H1 (cell line): ENCODE measurements at regions not wholly inside any gene's neighbourhood (a gene's known extent, or its start where the extent isn't known, plus 50 kb on each side); places are given as distances from the start of the nearest gene placed in this dataset.

ENCODE experiments used
- CTCF ChIA-PET: fragments of 300-600 bp; sonication (Branson Sonifier 250); formaldehyde crosslinking; loops from one replicate; lab custom pipeline; 2021; ENCODE audit not compliant: partially characterized antibody; lab: Charles Lee
- POLR2A ChIA-PET: fragments of 300-600 bp; sonication (Branson Sonifier 250); formaldehyde crosslinking; loops from one replicate; lab custom pipeline; 2021; ENCODE audit warnings: inconsistent platforms; ENCODE audit not compliant: partially characterized antibody; lab: Charles Lee
- DNase-seq, 2 experiments: peaks; one replicate each; pipeline versions ENCODE4 v3.0.0 to v3.0.0-alpha.2; 2010 to 2022; ENCODE audit warnings: low spot score in 2 of 2, low read depth in 1 of 2, mixed read lengths in 1 of 2
- FAIRE-seq: peaks from 2 replicates; lab custom pipeline; 2011; peaks lifted over from hg19 to GRCh38; lab: Jason Lieb, UNC
- H2AFZ ChIP-seq: 2 replicates; pipeline ENCODE4 v1.8.1; 2012; ENCODE audit warnings: low read length, inconsistent platforms
- H2AK5ac ChIP-seq: 2 replicates; pipeline ENCODE4 v1.6.1; 2013; ENCODE audit warnings: low read depth, low read length
- H2BK120ac ChIP-seq: replicated peaks from 2 replicates; pipeline ENCODE3; 2013; ENCODE audit warnings: low read depth, low read length, inconsistent platforms
- H2BK12ac ChIP-seq: 2 replicates; pipeline ENCODE4 v1.6.1; 2013; ENCODE audit warnings: low read depth, low read length
- H2BK15ac ChIP-seq: 2 replicates; pipeline ENCODE4 v1.6.1; 2013; ENCODE audit warnings: low read length
- H2BK20ac ChIP-seq: 2 replicates; pipeline ENCODE4 v1.6.1; 2013; ENCODE audit warnings: low read length
- H2BK5ac ChIP-seq: 2 replicates; pipeline ENCODE4 v1.6.1; 2013; ENCODE audit warnings: low read depth, low read length
- H3K14ac ChIP-seq: 2 replicates; pipeline ENCODE4 v1.6.1; 2013; ENCODE audit warnings: inconsistent platforms; ENCODE audit not compliant: insufficient read length
- H3K18ac ChIP-seq: 2 replicates; pipeline ENCODE4 v1.6.1; 2013; ENCODE audit warnings: low read length; ENCODE audit errors: extremely low read depth
- H3K23ac ChIP-seq: 2 replicates; pipeline ENCODE4 v1.6.1; 2013; ENCODE audit warnings: inconsistent platforms; ENCODE audit not compliant: insufficient read length
- H3K23me2 ChIP-seq: 2 replicates; pipeline ENCODE4 v1.6.1; 2013; ENCODE audit warnings: low read depth, low read length
- H3K27ac ChIP-seq: 2 replicates; pipeline ENCODE4 v1.6.1; 2011; ENCODE audit warnings: low read depth, low read length, inconsistent platforms
- H3K27me3 ChIP-seq, 4 experiments: replicated peaks in 1 of 4; 1 replicate in 1 of 4; 2 replicates in 3 of 4; pipeline versions ENCODE4 v1.6.1 to v1.8.1; 2011 to 2013; ENCODE audit warnings: low read length in 3 of 4, mild to moderate bottlenecking in 3 of 4, inconsistent platforms in 2 of 4, mixed read lengths in 2 of 4, moderate library complexity in 1 of 4; ENCODE audit not compliant: control insufficient read depth in 3 of 4, insufficient read depth in 3 of 4; ENCODE audit errors: extremely low read depth in 1 of 4
- H3K36me3 ChIP-seq, 4 experiments: 2 replicates each; pipeline versions ENCODE4 v1.6.1 to v1.8.1; 2011 to 2013; ENCODE audit warnings: mild to moderate bottlenecking in 4 of 4, low read length in 3 of 4, moderate library complexity in 2 of 4, control low read depth in 1 of 4, inconsistent platforms in 1 of 4; ENCODE audit not compliant: insufficient read depth in 4 of 4, control insufficient read depth in 2 of 4
- H3K4ac ChIP-seq: replicated peaks from 2 replicates; pipeline ENCODE3; 2013; ENCODE audit warnings: low read length, low read depth, mixed read lengths, inconsistent platforms; ENCODE audit not compliant: insufficient read length
- H3K4me1 ChIP-seq, 4 experiments: replicated peaks in 1 of 4; 1 replicate in 1 of 4; 2 replicates in 3 of 4; pipeline versions ENCODE4 v1.6.1 to v1.8.1; 2011 to 2013; ENCODE audit warnings: low read length in 3 of 4, inconsistent platforms in 2 of 4, mixed read lengths in 1 of 4; ENCODE audit not compliant: insufficient read depth in 4 of 4, control insufficient read depth in 3 of 4
- H3K4me2 ChIP-seq, 2 experiments: 2 replicates each; pipeline versions ENCODE4 v1.6.1 to v1.8.1; 2011 to 2013; ENCODE audit warnings: low read depth in 2 of 2, low read length in 2 of 2, control low read depth in 1 of 2, inconsistent platforms in 1 of 2, mild to moderate bottlenecking in 1 of 2; ENCODE audit not compliant: insufficient read depth in 1 of 2
- H3K4me3 ChIP-seq, 4 experiments: fragments of 200-600, 300-600 bp in 1 of 4; sonication (generic), shearing (Covaris generic), sonication (Bioruptor Twin) in 1 of 4; 2 replicates each; pipeline versions ENCODE4 v1.5.1 to v1.8.1; 2011 to 2016; ENCODE audit warnings: low read length in 4 of 4, low read depth in 3 of 4, control low read depth in 2 of 4, inconsistent platforms in 2 of 4, mild to moderate bottlenecking in 2 of 4, mixed read lengths in 1 of 4, moderate library complexity in 1 of 4; ENCODE audit not compliant: insufficient read depth in 2 of 4; ENCODE audit errors: extremely low read depth in 1 of 4
- H3K56ac ChIP-seq: replicated peaks from 2 replicates; pipeline ENCODE3; 2013; ENCODE audit warnings: low read depth, mild to moderate bottlenecking, mixed read lengths, low read length, inconsistent platforms; ENCODE audit not compliant: insufficient read length
- H3K79me1 ChIP-seq: 2 replicates; pipeline ENCODE4 v1.6.1; 2013; ENCODE audit warnings: low read depth, low read length, control low read depth
- H3K79me2 ChIP-seq, 2 experiments: 2 replicates each; pipeline versions ENCODE4 v1.6.1 to v1.8.1; 2012 to 2013; ENCODE audit warnings: low read length in 2 of 2, mild to moderate bottlenecking in 2 of 2, inconsistent platforms in 1 of 2; ENCODE audit not compliant: insufficient read depth in 2 of 2, control insufficient read depth in 1 of 2
- H3K9ac ChIP-seq, 4 experiments: replicated peaks in 1 of 4; 1 replicate in 1 of 4; 2 replicates in 3 of 4; pipeline versions ENCODE4 v1.6.1 to v1.8.1; 2011 to 2013; ENCODE audit warnings: low read depth in 3 of 4, low read length in 3 of 4, control low read depth in 2 of 4, mild to moderate bottlenecking in 2 of 4, moderate library complexity in 2 of 4, inconsistent platforms in 1 of 4; ENCODE audit errors: extremely low read depth in 1 of 4
- H3K9me3 ChIP-seq, 2 experiments: 2 replicates each; pipeline versions ENCODE4 v1.6.1 to v1.8.1; 2012 to 2013; ENCODE audit warnings: mild to moderate bottlenecking in 2 of 2, moderate library complexity in 2 of 2, control low read depth in 1 of 2, inconsistent platforms in 1 of 2, low read depth in 1 of 2, low read length in 1 of 2, mixed read lengths in 1 of 2; ENCODE audit not compliant: insufficient read depth in 2 of 2
- H4K20me1 ChIP-seq, 2 experiments: replicated peaks in 1 of 2; 2 replicates each; pipeline versions ENCODE3 to v1.8.1; 2011 to 2013; ENCODE audit warnings: inconsistent platforms in 2 of 2, low read length in 2 of 2, mild to moderate bottlenecking in 1 of 2; ENCODE audit not compliant: insufficient read depth in 2 of 2, control insufficient read depth in 1 of 2
- H4K5ac ChIP-seq: 2 replicates; pipeline ENCODE4 v1.6.1; 2013; ENCODE audit warnings: low read length, low read depth, mixed read lengths, inconsistent platforms; ENCODE audit not compliant: insufficient read length
- H4K8ac ChIP-seq: 2 replicates; pipeline ENCODE4 v1.8.0; 2013; ENCODE audit warnings: mild to moderate bottlenecking, moderate library complexity, low read length, inconsistent platforms; ENCODE audit not compliant: insufficient read depth; ENCODE audit errors: extremely low read depth
- H4K91ac ChIP-seq: replicated peaks from 2 replicates; pipeline ENCODE3; 2013; ENCODE audit warnings: low read length, mixed read lengths, inconsistent platforms; ENCODE audit not compliant: insufficient read length
- CTBP2 ChIP-seq: IDR thresholded peaks from 2 replicates; pipeline ENCODE4 v1.7.0; 2011; ENCODE audit warnings: borderline replicate concordance, mild to moderate bottlenecking, moderate library complexity, mixed read lengths, low read length; ENCODE audit not compliant: insufficient read depth, insufficient read length
- EP300 ChIP-seq, 2 experiments: IDR thresholded peaks; 1 replicate in 1 of 2; 2 replicates in 1 of 2; pipeline ENCODE4 v1.6.1; 2011 to 2012; ENCODE audit warnings: low read depth in 2 of 2, low read length in 2 of 2, mild to moderate bottlenecking in 2 of 2, borderline replicate concordance in 1 of 2, inconsistent platforms in 1 of 2, moderate library complexity in 1 of 2
- GTF2F1 ChIP-seq: IDR thresholded peaks from 2 replicates; pipeline ENCODE4 v1.6.1; 2012; ENCODE audit warnings: low read depth, low read length, improper control_type of control experiment, borderline replicate concordance
- JUN ChIP-seq: IDR thresholded peaks from 2 replicates; pipeline ENCODE4 v1.6.1; 2011; ENCODE audit warnings: low read depth, mild to moderate bottlenecking, improper control_type of control experiment, low read length
- SIRT6 ChIP-seq: IDR thresholded peaks from one replicate; pipeline ENCODE4 v1.7.1; 2012; ENCODE audit warnings: low read length, inconsistent platforms
- USF2 ChIP-seq: IDR thresholded peaks from 2 replicates; pipeline ENCODE4 v1.6.1; 2011; ENCODE audit warnings: low read length, improper control_type of control experiment
- WGBS, 2 experiments: shearing (Covaris generic) in 1 of 2; methylation state at CpG; one replicate each; pipeline versions ENCODE4 v1.1.6 to v1.1.7; 2013 to 2015; ENCODE audit warnings: low lambda C conversion rate in 2 of 2, mixed read lengths in 2 of 2, inconsistent platforms in 1 of 2, low coverage in 1 of 2, missing lambda C conversion rate in 1 of 2; ENCODE audit not compliant: insufficient replicate concordance in 2 of 2, insufficient coverage in 1 of 2, insufficient read length in 1 of 2; ENCODE audit errors: extremely low coverage in 1 of 2, missing lambda C conversion rate in 1 of 2; 5-methylcytosine and 5-hydroxymethylcytosine counted together

- Histone ChIP-seq H3K4me3 (no peak overlapping the region), H4K20me1 (no peaks in the 10 kb centered on the region), H2AK5ac (no peak overlapping the region), H4K5ac (no peak overlapping the region), H3K4me2 (no peak overlapping the region), H3K9ac (no peak overlapping the region), H3K23me2 (no peaks in the 10 kb centered on the region), H3K18ac (no peak overlapping the region), H3K14ac (no peak overlapping the region), H3K27ac (no peak overlapping the region), H2BK120ac (no peak overlapping the region), H3K23ac (no peak overlapping the region), H3K56ac (no peak overlapping the region), H2BK20ac (no peak overlapping the region), H2AFZ (no peak overlapping the region), H4K8ac (no peak overlapping the region), H3K79me2 (no peaks in the 10 kb centered on the region), H3K4me1 (no peaks in the 10 kb centered on the region), H2BK5ac (no peak overlapping the region), H3K4ac (no peak overlapping the region), H3K79me1 (no peaks in the 10 kb centered on the region), H3K36me3 (peaks cover 0 to 2% (median 0%) of the 10 kb centered on the region in 4 experiments; a peak in 1 of 8 replicates), H3K9me3 (peaks cover 10 to 20% of the 10 kb centered on the region in 2 experiments), H3K27me3 (no peaks in the 10 kb centered on the region), H4K91ac (no peak overlapping the region), H2BK12ac (no peak overlapping the region), H2BK15ac (no peak overlapping the region)
- WGBS, 2 experiments = 88% methylated on average over 4 of the region's 4 CpGs; no CpG with 5 or more reads in 1 of the 2 experiments
- DNase-seq = no peak
- POLR2A ChIA-PET = no interaction called here
- CTCF ChIA-PET = no interaction called here
- TF ChIP-seq USF2 = no peak
- no peak for TF ChIP-seq CTBP2
- TF ChIP-seq GTF2F1 = no peak
- TF ChIP-seq JUN = no peak
- no peak for TF ChIP-seq SIRT6
- TF ChIP-seq EP300 (IDR thresholded peaks at IDR 0.05; ENCODE audit: borderline replicate concordance in 1 of 2, low read depth in 2 of 2, low read length in 2 of 2) = no peak
- FAIRE-seq = no peak
Observed at GRCh38 chr4:19783667-19784223, 468.0 kb upstream of the SLIT2 start.
